K562 (cell line): ENCODE measurements at regions not wholly inside any gene's neighbourhood (a gene's known extent, or its start where the extent isn't known, plus 50 kb on each side); places are given as distances from the start of the nearest gene placed in this dataset.

Experiments
- ATAC-seq: fragments of 200-7000 bp; cut with Tn5 transposase; 3 replicates; pipeline ENCODE4 v1.9.1; 2020; ENCODE audit warnings: moderate library complexity
- BruUV-seq: library from RNA; stranded (reverse); fragments of 400-500 nt; replicated peaks from 2 replicates; lab custom pipeline; 2021; lab: Mats Ljungman, UMichigan
- CTCF ChIA-PET: fragments of 300-600 bp; formaldehyde crosslinking; extraction: SDS; loops from one replicate; lab custom pipeline; 2021; ENCODE audit warnings: low intra/inter-chr PET ratio; lab: Yijun Ruan, JAX
- POLR2A ChIA-PET: fragments of 300-600, 350-650 bp; sonication (Branson Sonifier 250); formaldehyde crosslinking; extraction: SDS; loops from one replicate; lab custom pipeline; 2021; ENCODE audit warnings: antibody characterized with exemption, inconsistent platforms; lab: Yijun Ruan, JAX
- DNase-seq, 4 experiments: peaks; one replicate each; pipeline versions ENCODE4 v3.0.0 to v3.0.0-alpha.2; 2011 to 2018; ENCODE audit warnings: low spot score in 3 of 4, mixed read lengths in 3 of 4; ENCODE audit errors: extremely low read depth in 1 of 4
- FAIRE-seq: peaks from 2 replicates; lab custom pipeline; 2011; peaks lifted over from hg19 to GRCh38; lab: Jason Lieb, UNC
- H2AFZ ChIP-seq: 2 replicates; pipeline ENCODE4 v1.6.0; 2011; ENCODE audit warnings: low read depth, low read length, control low read depth, inconsistent platforms
- H3K27ac ChIP-seq: fragments of 200-600 bp; 3 replicates; pipeline ENCODE4 v1.8.0; 2011; ENCODE audit warnings: low read depth, mild to moderate bottlenecking, control low read depth, inconsistent platforms, low read length, moderate library complexity, mixed read lengths; ENCODE audit errors: extremely low read depth
- H3K27me3 ChIP-seq, 2 experiments: fragments of 300-600 bp in 1 of 2; 2 replicates in 1 of 2; 3 replicates in 1 of 2; pipeline versions ENCODE4 v1.6.0 to v1.8.0; 2011; ENCODE audit warnings: inconsistent platforms in 2 of 2, low read length in 2 of 2, mild to moderate bottlenecking in 1 of 2, mixed read lengths in 1 of 2, moderate library complexity in 1 of 2; ENCODE audit not compliant: control insufficient read depth in 2 of 2, insufficient read depth in 2 of 2
- H3K36me3 ChIP-seq: fragments of 300-600 bp; 3 replicates; pipeline ENCODE4 v1.8.0; 2011; ENCODE audit warnings: mild to moderate bottlenecking, low read length, inconsistent platforms; ENCODE audit not compliant: control insufficient read depth, insufficient read depth
- H3K4me1 ChIP-seq, 2 experiments: fragments of 200-600 bp in 1 of 2; replicated peaks in 1 of 2; 2 replicates in 1 of 2; 3 replicates in 1 of 2; pipeline versions ENCODE4 v1.5.1 to v1.8.0; 2011; ENCODE audit warnings: inconsistent platforms in 2 of 2, low read length in 2 of 2, mild to moderate bottlenecking in 1 of 2, mixed read lengths in 1 of 2, moderate library complexity in 1 of 2; ENCODE audit not compliant: control insufficient read depth in 2 of 2, insufficient read depth in 2 of 2
- H3K4me2 ChIP-seq: 2 replicates; pipeline ENCODE4 v1.6.1; 2011; ENCODE audit warnings: low read length, control low read depth, inconsistent platforms, mixed read lengths; ENCODE audit not compliant: insufficient read depth
- H3K4me3 ChIP-seq: fragments of 200-600 bp; sonication (generic), shearing (Covaris generic); 2 replicates; pipeline ENCODE4 v1.5.1; 2016; ENCODE audit warnings: control low read depth, inconsistent platforms
- H3K79me2 ChIP-seq: fragments of 200-600 bp; 3 replicates; pipeline ENCODE4 v1.8.0; 2011; ENCODE audit warnings: low read length, inconsistent platforms; ENCODE audit not compliant: control insufficient read depth, insufficient read depth
- H3K9ac ChIP-seq, 2 experiments: 2 replicates each; pipeline versions ENCODE4 v1.6.0 to v1.6.1; 2011; ENCODE audit warnings: low read depth in 2 of 2, low read length in 2 of 2, control low read depth in 1 of 2, inconsistent platforms in 1 of 2, mild to moderate bottlenecking in 1 of 2, mixed read lengths in 1 of 2; ENCODE audit not compliant: insufficient read depth in 1 of 2
- H3K9me1 ChIP-seq: one replicate; pipeline ENCODE4 v1.6.0; 2011; ENCODE audit warnings: inconsistent platforms, mild to moderate bottlenecking, low read length, moderate library complexity; ENCODE audit not compliant: control insufficient read depth, insufficient read depth
- H3K9me3 ChIP-seq: replicated peaks from 2 replicates; pipeline ENCODE4 v1.5.1; 2011; ENCODE audit warnings: low read depth, low read length, inconsistent platforms; ENCODE audit not compliant: control insufficient read depth, insufficient read depth
- H4K20me1 ChIP-seq: replicated peaks from 2 replicates; pipeline ENCODE4 v1.6.1; 2011; ENCODE audit warnings: low read length, inconsistent platforms, mixed read lengths; ENCODE audit not compliant: control insufficient read depth, insufficient read depth
- CEBPG ChIP-seq, 3 experiments: fragments of 200-800 bp in 1 of 3; sonication (Bioruptor generic) in 1 of 3; sonication (generic) in 1 of 3; formaldehyde crosslinking in 1 of 3; IDR thresholded peaks in 2 of 3; conservative IDR thresholded peaks in 1 of 3; 2 replicates each; pipeline versions ENCODE4 v1.6.1 to v1.8.0; 2016 to 2022; ENCODE audit warnings: missing compliant biosample characterization in 2 of 3, missing genetic modification characterization in 2 of 3, mild to moderate bottlenecking in 1 of 3, missing genetic modification reagents in 1 of 3
- CREB3 ChIP-seq: fragments of 450-650 bp; conservative IDR thresholded peaks from 2 replicates; pipeline ENCODE4 v1.6.1; 2016; ENCODE audit warnings: missing genetic modification characterization, low read depth, mild to moderate bottlenecking, missing compliant biosample characterization, moderate library complexity
- CUX1 ChIP-seq: fragments of 200-800 bp; sonication (Bioruptor generic); IDR thresholded peaks from 2 replicates; pipeline ENCODE4 v1.6.1; 2016; ENCODE audit warnings: missing genetic modification characterization, missing compliant biosample characterization
- CXXC5 ChIP-seq: fragments of 250-450 bp; sonication (Bioruptor Pico); IDR thresholded peaks from 2 replicates; pipeline ENCODE4 v1.8.0; 2022; ENCODE audit warnings: inconsistent platforms, mild to moderate bottlenecking, moderate library complexity
- E2F3 ChIP-seq: fragments of 250-450 bp; sonication (Bioruptor Pico); IDR thresholded peaks from 2 replicates; pipeline ENCODE4 v1.4.0; 2020; ENCODE audit warnings: mild to moderate bottlenecking
- GATAD2B ChIP-seq: fragments of 450-650 bp; IDR thresholded peaks from 2 replicates; pipeline ENCODE4 v1.6.1; 2017; ENCODE audit warnings: mild to moderate bottlenecking, borderline replicate concordance
- HDAC3 ChIP-seq: fragments of 450-650 bp; IDR thresholded peaks from 2 replicates; pipeline ENCODE4 v1.6.1; 2018; ENCODE audit warnings: borderline replicate concordance, mild to moderate bottlenecking, moderate library complexity; ENCODE audit not compliant: partially characterized antibody
- L3MBTL2 ChIP-seq: fragments of 450-650 bp; IDR thresholded peaks from 2 replicates; pipeline ENCODE4 v1.6.1; 2016; ENCODE audit warnings: mild to moderate bottlenecking, moderate library complexity
- MYNN ChIP-seq, 2 experiments: sonication (generic); formaldehyde crosslinking in 1 of 2; IDR thresholded peaks; 2 replicates each; pipeline versions ENCODE4 v1.5.0 to v1.6.1; 2016 to 2020; ENCODE audit warnings: antibody characterized with exemption in 1 of 2, missing genetic modification reagents in 1 of 2
- TFE3 ChIP-seq: fragments of 450-650 bp; formaldehyde crosslinking; IDR thresholded peaks from 2 replicates; pipeline ENCODE4 v1.4.0; 2020; ENCODE audit warnings: mild to moderate bottlenecking, mixed read lengths
- ZNF121 ChIP-seq: sonication (generic); formaldehyde crosslinking; conservative IDR thresholded peaks from 2 replicates; pipeline ENCODE4 v1.8.0; 2022; ENCODE audit warnings: missing genetic modification reagents
- ZNF175 ChIP-seq: fragments of 200-800 bp; sonication (Bioruptor generic); IDR thresholded peaks from 2 replicates; pipeline ENCODE4 v1.6.1; 2016; ENCODE audit warnings: low read depth, mild to moderate bottlenecking, missing genetic modification characterization, missing compliant biosample characterization
- ZNF740 ChIP-seq, 3 experiments: fragments of 200-800 bp in 1 of 3; sonication (Bioruptor generic) in 1 of 3; sonication (generic) in 1 of 3; formaldehyde crosslinking in 1 of 3; IDR thresholded peaks; 2 replicates each; pipeline versions ENCODE4 v1.6.1 to v1.8.0; 2016 to 2022; ENCODE audit warnings: mild to moderate bottlenecking in 2 of 3, missing compliant biosample characterization in 2 of 3, missing genetic modification characterization in 2 of 3, missing genetic modification reagents in 1 of 3
- WGBS: fragments of 100-300 bp; shearing (Covaris generic); methylation state at CpG from one replicate; pipeline ENCODE4 v1.1.6; 2016; ENCODE audit warnings: low coverage, mixed read lengths; ENCODE audit not compliant: insufficient coverage; ENCODE audit errors: missing lambda C conversion rate; 5-methylcytosine and 5-hydroxymethylcytosine counted together
- in situ Hi-C: fragments of 300-500 bp; cut with MboI; formaldehyde crosslinking; loops from 4 replicates; pipeline ENCODE4 v1.15.0; 2018; ENCODE audit warnings: inconsistent platforms, mixed read lengths
- intact Hi-C: fragments of 100-400 bp; cut with micrococcal nuclease; formaldehyde crosslinking; loops from 2 replicates; pipeline ENCODE4 v1.14.2; 2022

- Histone ChIP-seq H3K9me1 (no peaks in the 10 kb centered on the region), H3K27ac (no peak overlapping the region), H3K9ac (no peak overlapping the region), H2AFZ (no peak overlapping the region), H3K4me3 (no peak overlapping the region), H3K27me3 (no peaks in the 10 kb centered on the region), H3K36me3 (no peaks in the 10 kb centered on the region), H3K79me2 (no peaks in the 10 kb centered on the region), H3K9me3 (no peaks in the 10 kb centered on the region; the same call in 1 of the 2 replicates), H3K4me2 (no peak overlapping the region), H3K4me1 (no peaks in the 10 kb centered on the region), H4K20me1 (no peaks in the 10 kb centered on the region)
- CTCF ChIA-PET, result no interaction called here
- no CpG with 5 or more reads among the region's 1 CpG for WGBS
- FAIRE-seq (no peak), DNase-seq (no peak), ATAC-seq (no peak)
- intact Hi-C loops, result no loop called here
- POLR2A ChIA-PET, result no interaction called here
- in situ Hi-C loops, result no loop called here
- BruUV-seq, result no TSS peak
- no peak for TF ChIP-seq TFE3 (CRISPR knock-in tag)
- TF ChIP-seq CEBPG (CRISPR knock-in tag; IDR thresholded peaks at IDR 0.05), result no peak
- no peak for TF ChIP-seq CEBPG (tag; conservative IDR thresholded peaks at IDR 0.05 in 1 of 2, IDR thresholded peaks at IDR 0.05 in 1 of 2)
- TF ChIP-seq ZNF121 (CRISPR knock-in tag), result no peak
- TF ChIP-seq CREB3 (tag), result no peak
- TF ChIP-seq CUX1 (CRISPR knock-in tag), result no peak
- no peak for TF ChIP-seq HDAC3
- TF ChIP-seq CXXC5 (CRISPR knock-in tag), result no peak
- no peak for TF ChIP-seq E2F3 (CRISPR knock-in tag)
- TF ChIP-seq GATAD2B, result no peak
- TF ChIP-seq ZNF740 (CRISPR knock-in tag; IDR thresholded peaks at IDR 0.05), result no peak
- TF ChIP-seq ZNF740 (tag; IDR thresholded peaks at IDR 0.05), result no peak
- TF ChIP-seq MYNN (IDR thresholded peaks at IDR 0.05), result no peak
- TF ChIP-seq MYNN (CRISPR knock-in tag; IDR thresholded peaks at IDR 0.05), result no peak
- TF ChIP-seq ZNF175 (CRISPR knock-in tag), result no peak
- no peak for TF ChIP-seq L3MBTL2
Measured at GRCh38 chr13:79779761-79780160, 298.8 kb downstream of the NDFIP2 start.
